Psoas muscle (tissue), 7 donors: ENCODE measurements at regions not wholly inside any gene's neighbourhood (a gene's known extent, or its start where the extent isn't known, plus 50 kb on each side); places are given as distances from the start of the nearest gene placed in this dataset.
A peak's percentile ranks its signal among the peaks of the same experiment; 100 is the strongest.

ENCODE experiments used
- ATAC-seq, 4 donors: fragments of 200-7000 bp; cut with Tn5 transposase; one replicate each; pipeline ENCODE4 v1.9.1; 2020; ENCODE audit warnings: moderate library complexity in 3 of 4, mild to moderate bottlenecking in 2 of 4
- DNase-seq, 2 donors: peaks; one replicate each; pipeline ENCODE4 v3.0.0-alpha.2; 2020
- H3K27ac ChIP-seq: fragments of 200-600 bp; one replicate; pipeline ENCODE4 v1.8.0; 2022
- H3K27me3 ChIP-seq, 3 donors: fragments of 200-600 bp in 1 of 3; one replicate each; pipeline versions ENCODE4 v1.6.1 to v1.8.0; 2013 to 2022; ENCODE audit warnings: low read length in 2 of 3, mild to moderate bottlenecking in 2 of 3, moderate library complexity in 1 of 3; ENCODE audit not compliant: insufficient read depth in 3 of 3
- H3K36me3 ChIP-seq, 2 donors: fragments of 200-600 bp in 1 of 2; one replicate each; pipeline versions ENCODE4 v1.6.1 to v1.8.0; 2013 to 2022; ENCODE audit warnings: low read depth in 1 of 2, mild to moderate bottlenecking in 1 of 2, moderate library complexity in 1 of 2; ENCODE audit not compliant: insufficient read depth in 1 of 2
- H3K4me1 ChIP-seq: fragments of 200-600 bp; one replicate; pipeline ENCODE4 v1.8.0; 2022
- H3K4me3 ChIP-seq: fragments of 200-600 bp; one replicate; pipeline ENCODE4 v1.8.0; 2022; ENCODE audit warnings: mild to moderate bottlenecking
- H3K9me3 ChIP-seq: fragments of 200-600 bp; one replicate; pipeline ENCODE4 v1.8.0; 2022
- CTCF ChIP-seq: fragments of 200-600 bp; IDR thresholded peaks from one replicate; pipeline ENCODE4 v1.8.0; 2022; ENCODE audit warnings: antibody characterized with exemption
- WGBS, 3 donors: extraction: QIAGEN DNeasy Blood & Tissue Kit; methylation state at CpG; one replicate each; pipeline versions ENCODE4 v1.1.6 to v1.1.7; 2013; 5-methylcytosine and 5-hydroxymethylcytosine counted together
- intact Hi-C, 2 donors: fragments of 100-400 bp; cut with DNase I; formaldehyde crosslinking; loops; one replicate each; pipeline versions ENCODE4 v1.11.0 to v1.14.2; 2022
- donor health status: healthy with polysubstance abuse.
- donor health status: DM: no; HTN: no; CAD: no; lungs with moderate emphysema.
- donor health status: Bipolar disorder and iron deficiency.
- donor health status: healthy.
- donor health status: DM: yes; HTN: yes; CAD: no.
- donor health status: DM: no; HTN: no; CAD: no.
- donor health status: DM: yes; HTN: yes; CAD: no.

GRCh38 chr1:116185161-116185701 lies 74.0 kb downstream of the MAB21L3 start:
- ATAC-seq (peak; percentile 33 to 75 (median 66)), DNase-seq (no peak)
- Histone ChIP-seq H3K27me3 (peaks cover 0 to 2% (median 0%) of the 10 kb centered on the region in 3 donors), H3K4me3 (no peak overlapping the region), H3K36me3 (no peaks in the 10 kb centered on the region), H3K9me3 (no peaks in the 10 kb centered on the region), H3K4me1 (no peaks in the 10 kb centered on the region), H3K27ac (no peak overlapping the region)
- 57 to 75% (median 70%) methylated on average over 5 of the region's 5 CpGs for WGBS, 3 donors
- no peak for TF ChIP-seq CTCF
- intact Hi-C loops: no loop called here

GRCh38 chr1:116189481-116189880 lies 78.3 kb downstream of the MAB21L3 start:
- TF ChIP-seq CTCF: no peak
- Histone ChIP-seq H3K4me3 (no peak overlapping the region), H3K27me3 (peaks cover 0 to 2% (median 0%) of the 10 kb centered on the region in 3 donors), H3K4me1 (no peaks in the 10 kb centered on the region), H3K9me3 (no peaks in the 10 kb centered on the region), H3K36me3 (no peaks in the 10 kb centered on the region), H3K27ac (no peak overlapping the region)
- 52 to 88% (median 84%) methylated on average over 3 of the region's 3 CpGs for WGBS, 3 donors
- intact Hi-C loops: no loop called here
- no peak for ATAC-seq
- DNase-seq: no peak

- Histone ChIP-seq H3K9me3 (no peaks in the 10 kb centered on the region), H3K36me3 (no peaks in the 10 kb centered on the region), H3K27ac (no peak overlapping the region), H3K4me1 (no peaks in the 10 kb centered on the region), H3K27me3 (peaks cover 0 to 2% (median 0%) of the 10 kb centered on the region in 3 donors), H3K4me3 (no peak overlapping the region)
- TF ChIP-seq CTCF: no peak
- no peak for DNase-seq
- intact Hi-C loops: no loop called here
- 77 to 83% (median 82%) methylated on average over 2 of the region's 2 CpGs for WGBS, 3 donors
- ATAC-seq: no peak
Measured at GRCh38 chr1:116191294-116191693, 80.1 kb downstream of the MAB21L3 start.

- intact Hi-C loops: no loop called here
- Histone ChIP-seq H3K4me1 (no peaks in the 10 kb centered on the region), H3K27me3 (no peaks in the 10 kb centered on the region), H3K27ac (no peak overlapping the region), H3K4me3 (no peak overlapping the region), H3K36me3 (no peaks in the 10 kb centered on the region), H3K9me3 (no peaks in the 10 kb centered on the region)
- ATAC-seq (no peak), DNase-seq (no peak)
- WGBS, 3 donors: 85 to 92% (median 91%) methylated on average over 2 of the region's 2 CpGs
- TF ChIP-seq CTCF: no peak
Measured at GRCh38 chr1:116193768-116194167, 82.6 kb downstream of the MAB21L3 start.

GRCh38 chr1:116194568-116194967 lies 83.4 kb downstream of the MAB21L3 start:
- DNase-seq (no peak), ATAC-seq (no peak)
- no peaks in the 10 kb centered on the region for H3K4me1 ChIP-seq
- no peak for TF ChIP-seq CTCF
- H3K27ac ChIP-seq: no peak overlapping the region
- intact Hi-C loops: no loop called here
- no peaks in the 10 kb centered on the region for H3K27me3 ChIP-seq
- no peaks in the 10 kb centered on the region for H3K9me3 ChIP-seq
- H3K36me3 ChIP-seq: no peaks in the 10 kb centered on the region
- no peak overlapping the region for H3K4me3 ChIP-seq
- 59 to 75% (median 65%) methylated on average over 1 of the region's 1 CpG for WGBS, 3 donors
